NCI-H2107 (cell line): ENCODE measurements at regions not wholly inside any gene's neighbourhood (a gene's known extent, or its start where the extent isn't known, plus 50 kb on each side); places are given as distances from the start of the nearest gene placed in this dataset.

Experiments used
- DNase-seq: peaks from one replicate; lab custom pipeline; 2025; lab: John Stamatoyannopoulos, UW

DNA sequence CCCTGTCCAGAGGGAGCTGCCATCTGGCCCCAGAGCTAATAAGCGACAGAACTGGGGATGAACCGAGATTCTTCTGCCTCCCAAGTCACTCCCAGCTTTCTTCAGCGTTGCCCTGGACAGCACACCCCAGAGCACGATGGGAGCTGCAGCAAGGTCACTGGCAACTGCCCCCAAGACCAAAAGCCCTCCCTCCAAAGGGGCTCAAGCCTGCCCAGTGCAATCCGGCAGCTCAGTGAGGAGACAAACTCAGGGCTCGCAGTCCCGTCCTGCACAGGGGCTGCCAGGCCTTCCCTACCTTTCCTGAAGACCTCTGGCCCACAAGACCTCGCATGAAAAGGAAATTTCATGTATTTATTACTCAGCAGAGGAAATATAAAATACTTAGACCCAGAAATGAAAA is 174.8 kb downstream of the BCOR start:
- DNase-seq: no peak

DNA sequence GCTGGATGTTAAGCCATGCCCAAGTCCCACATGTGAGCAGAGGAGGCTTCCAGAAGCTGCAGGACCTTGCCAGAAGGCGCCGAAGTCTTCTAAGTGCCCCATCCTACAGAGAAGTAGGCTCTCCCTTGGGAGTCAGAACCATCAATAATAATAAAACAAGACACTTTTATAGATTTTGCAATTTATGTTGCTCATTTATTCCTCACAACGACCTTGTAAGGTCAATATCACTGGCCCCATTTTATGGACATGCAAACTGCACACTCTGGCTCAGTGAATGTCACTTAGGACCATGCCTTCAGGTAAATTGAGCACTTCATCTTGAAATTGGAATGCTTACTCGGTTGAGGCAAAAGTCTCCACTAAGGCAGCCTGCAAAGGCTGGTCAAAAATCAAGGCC is 170.4 kb downstream of the BCOR start:
- DNase-seq: no peak

- no peak for DNase-seq
Measured at GRCh38 chrX:39928704-39929378, 168.9 kb downstream of the BCOR start.

DNA sequence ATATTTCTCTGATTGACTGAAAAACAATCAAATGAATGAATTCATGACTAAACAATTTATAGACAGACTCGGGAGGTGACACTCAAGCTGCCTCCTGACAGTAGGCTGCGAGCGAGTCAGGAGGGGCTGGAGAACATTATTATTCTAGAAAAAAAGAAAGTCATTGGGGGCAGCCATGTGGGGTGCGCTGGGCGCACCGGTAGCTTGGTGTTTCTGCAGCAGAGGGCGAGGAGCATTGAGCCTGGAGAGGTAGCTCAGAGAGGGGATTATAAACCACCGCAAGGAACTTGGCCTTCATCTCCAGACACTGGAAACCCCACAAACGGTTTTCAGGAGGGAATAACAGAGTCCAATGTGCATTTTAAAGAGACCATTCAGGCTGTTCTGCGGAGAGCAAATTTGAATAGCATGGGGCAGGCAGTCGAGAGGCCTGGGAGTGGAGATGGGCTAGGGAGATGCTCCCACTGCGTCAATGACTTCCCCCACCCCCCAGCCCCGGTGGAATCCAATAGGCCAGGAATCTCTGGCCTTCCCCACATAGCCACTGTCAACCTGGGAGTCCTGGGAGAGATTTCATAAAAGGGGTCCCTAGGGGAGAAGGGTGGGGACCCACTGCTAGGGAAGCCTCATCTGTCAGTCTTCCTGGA is 168.3 kb downstream of the BCOR start:
- DNase-seq: no peak

DNA sequence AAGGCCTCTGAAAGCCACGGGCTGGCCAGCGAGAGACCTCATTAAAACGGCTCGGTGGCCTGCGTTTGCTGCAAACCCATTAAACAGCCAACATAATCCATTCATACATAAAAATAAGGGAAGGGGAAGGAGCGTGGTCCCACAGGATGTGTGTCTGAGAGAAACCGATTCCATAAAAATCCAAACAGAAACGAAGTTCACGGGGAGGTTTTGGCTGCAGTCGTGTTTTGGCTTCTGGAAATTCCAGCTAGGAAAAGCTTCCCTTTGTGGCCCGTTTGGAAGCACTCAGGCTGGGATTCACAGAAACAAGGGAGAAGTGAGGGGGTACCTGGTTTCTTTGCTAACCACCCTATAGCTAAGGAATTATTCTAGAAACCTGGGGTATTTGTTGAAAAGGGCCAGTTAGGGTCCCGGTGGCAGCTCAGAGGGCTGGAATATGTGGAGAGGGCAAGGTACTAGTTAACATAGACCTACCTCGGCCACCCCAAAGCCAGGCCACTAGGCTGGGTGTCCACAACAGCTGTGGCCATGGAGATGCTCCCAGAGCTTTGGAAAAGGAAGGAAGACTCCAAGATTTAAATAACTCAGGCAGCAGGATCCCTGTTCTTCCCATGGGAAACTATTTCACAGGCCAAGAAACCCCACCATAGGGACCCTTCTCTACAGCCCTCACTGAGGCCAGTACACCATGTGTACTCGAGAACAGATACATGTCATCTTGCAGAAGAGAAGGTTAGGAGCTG is 166.8 kb downstream of the BCOR start:
- DNase-seq: no peak

- no peak for DNase-seq
Measured at GRCh38 chrX:39931529-39932282, 166.1 kb downstream of the BCOR start.

DNA sequence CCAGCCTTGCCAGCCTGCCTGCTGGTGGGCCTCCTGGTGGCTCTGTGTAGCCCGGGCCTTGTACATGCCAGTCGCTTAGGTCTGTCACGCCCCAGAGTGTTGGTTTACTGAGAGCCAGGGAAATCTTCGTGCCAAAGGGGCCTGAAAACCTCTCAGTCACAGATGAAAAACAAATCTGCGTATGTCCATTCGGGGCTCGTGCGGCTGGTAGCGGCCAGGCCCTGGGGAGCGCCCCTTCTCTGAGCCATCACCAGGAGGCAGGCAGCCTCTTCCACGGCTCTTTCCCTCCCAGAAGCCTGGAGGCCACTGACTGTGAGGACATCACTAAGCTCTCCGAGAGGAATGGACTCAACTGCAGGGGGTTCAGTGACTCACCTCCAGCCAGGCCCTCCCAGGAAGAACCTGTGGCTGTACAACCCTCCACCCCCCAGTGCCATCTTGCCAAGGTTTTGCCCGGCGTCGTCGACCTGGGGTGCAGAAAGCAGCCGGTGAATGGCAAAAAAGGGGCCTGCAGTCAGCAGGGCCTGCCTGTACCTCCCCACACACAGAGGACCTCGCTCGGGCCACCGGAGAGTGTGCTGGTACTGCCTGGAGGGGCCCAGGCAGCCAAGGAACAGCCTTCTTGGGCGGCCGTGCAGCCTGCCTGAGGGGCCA is 162.2 kb downstream of the BCOR start:
- DNase-seq: no peak

DNA sequence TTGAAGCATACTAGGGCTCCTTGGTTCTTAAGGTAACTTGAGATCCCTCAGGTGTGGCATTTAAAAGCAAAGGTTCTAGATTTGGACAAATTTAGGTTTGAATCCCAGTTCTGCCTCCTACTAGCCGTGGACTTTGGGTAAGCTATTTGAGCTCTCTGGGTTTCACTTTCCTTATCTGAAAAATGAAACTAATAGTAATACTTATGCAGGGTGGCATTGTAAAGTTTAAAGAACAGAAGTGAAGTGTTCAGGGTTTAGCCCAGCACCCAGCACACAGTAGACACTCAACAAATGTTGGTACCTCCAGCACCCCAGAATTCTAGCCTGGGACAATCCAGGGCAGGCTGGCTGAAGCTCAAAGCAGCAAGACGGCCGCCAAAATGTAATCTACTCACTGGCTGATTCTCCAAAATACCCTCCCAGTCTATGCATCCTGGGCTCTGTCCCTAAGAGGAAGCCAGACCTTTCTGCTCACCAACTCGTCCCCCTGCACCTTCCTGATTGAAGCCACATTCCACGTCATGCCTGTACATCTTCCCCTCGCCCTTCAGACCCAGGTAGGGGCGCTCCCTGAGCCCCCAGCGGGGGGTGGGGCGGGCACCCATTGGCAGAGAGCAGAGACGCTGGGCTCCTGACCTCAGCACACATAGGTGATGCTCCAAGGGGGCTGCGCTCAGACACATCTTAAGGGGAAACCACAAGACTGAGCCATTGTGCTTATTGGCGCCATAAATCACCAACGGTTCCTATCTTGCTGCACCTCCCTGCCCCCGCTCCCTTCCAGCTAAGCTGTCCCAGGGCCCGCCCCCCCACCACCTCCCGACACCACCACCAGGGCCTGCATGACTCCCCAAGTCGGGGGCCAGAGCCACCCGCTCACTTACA is 160.6 kb downstream of the BCOR start:
- no peak for DNase-seq

DNA sequence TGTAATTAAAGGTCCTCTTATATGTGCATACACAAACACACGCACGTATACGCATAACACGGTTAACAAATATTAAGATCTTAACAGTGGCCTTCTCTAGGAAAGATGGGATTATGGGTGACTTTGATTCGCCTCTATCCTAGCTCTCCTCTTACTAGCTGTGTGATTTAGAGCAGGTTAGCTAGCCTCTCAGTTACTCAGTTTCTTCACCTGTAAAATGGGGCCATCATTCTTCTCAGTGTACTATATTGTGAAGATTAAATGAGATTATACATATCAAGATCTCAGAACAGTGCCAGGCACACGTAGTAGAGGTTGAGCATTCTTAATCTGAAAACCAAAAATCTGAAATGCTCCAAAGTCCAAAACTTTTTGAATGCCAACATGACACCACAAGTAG is 159.3 kb downstream of the BCOR start:
- no peak for DNase-seq

DNA sequence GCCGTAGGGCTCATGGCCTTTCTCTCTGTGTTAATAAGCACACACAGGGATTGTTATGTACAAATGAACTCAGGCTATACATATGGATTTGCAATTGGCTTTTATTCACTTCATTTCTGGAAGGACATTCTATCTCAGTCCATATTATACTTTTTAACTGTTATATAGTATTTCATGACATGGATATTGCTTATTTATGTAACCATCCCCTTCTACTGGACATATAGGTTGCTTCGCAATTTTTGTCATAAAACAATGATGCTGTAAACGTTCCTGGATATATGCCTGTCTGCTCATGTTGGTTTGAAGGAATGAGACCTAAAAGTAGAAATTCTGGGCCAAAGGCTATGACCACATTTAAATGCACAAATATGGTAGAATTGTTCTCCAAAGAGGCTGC is 158.1 kb downstream of the BCOR start:
- DNase-seq: no peak

GRCh38 chrX:39941332-39941920 is 156.3 kb downstream of the BCOR start:
- no peak for DNase-seq

GRCh38 chrX:39944416-39944815 is 153.3 kb downstream of the BCOR start:
- no peak for DNase-seq

DNA sequence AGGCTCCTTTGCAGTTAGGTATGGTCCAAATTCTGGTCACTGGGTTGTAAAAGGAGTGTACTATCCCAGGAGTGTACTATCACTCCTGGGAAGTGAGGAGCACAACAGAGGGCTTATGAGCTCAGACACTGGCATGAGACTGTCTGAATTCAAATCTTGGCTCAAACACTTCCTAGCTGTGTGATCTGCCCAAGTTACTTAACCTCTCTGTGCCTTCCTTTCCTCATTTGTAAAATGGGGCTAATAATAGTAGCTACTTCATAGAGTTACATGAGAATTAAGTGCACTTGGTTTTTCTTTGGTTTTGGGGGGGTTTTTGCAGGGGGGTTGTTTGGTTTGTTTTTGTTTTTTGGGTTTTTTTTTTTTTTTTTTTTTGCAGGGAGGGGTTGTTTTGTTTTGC is 152.0 kb downstream of the BCOR start:
- no peak for DNase-seq

GRCh38 chrX:39946822-39947221 is 150.9 kb downstream of the BCOR start:
- no peak for DNase-seq

DNA sequence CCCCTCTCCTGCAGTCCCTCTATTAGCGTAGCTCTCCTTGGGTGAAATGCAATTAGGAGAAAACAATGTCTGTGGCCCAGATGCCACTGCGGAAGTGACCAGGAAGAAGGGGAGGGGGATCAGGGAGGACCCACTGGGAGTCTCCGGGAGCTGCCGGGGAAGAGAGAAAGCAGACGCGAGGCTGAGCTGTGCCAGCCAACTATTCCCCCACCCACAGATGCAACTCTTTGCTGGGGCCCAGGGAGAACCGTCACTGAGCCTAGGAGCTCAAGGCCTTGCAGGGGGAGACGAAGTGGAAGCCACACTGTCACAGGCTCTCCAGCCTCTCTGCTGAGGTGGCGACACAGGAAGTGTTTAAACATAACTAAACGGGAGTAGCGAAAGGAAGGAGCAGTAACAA is 149.2 kb downstream of the BCOR start:
- DNase-seq: no peak

GRCh38 chrX:39950018-39950688 is 147.6 kb downstream of the BCOR start:
- no peak for DNase-seq

DNA sequence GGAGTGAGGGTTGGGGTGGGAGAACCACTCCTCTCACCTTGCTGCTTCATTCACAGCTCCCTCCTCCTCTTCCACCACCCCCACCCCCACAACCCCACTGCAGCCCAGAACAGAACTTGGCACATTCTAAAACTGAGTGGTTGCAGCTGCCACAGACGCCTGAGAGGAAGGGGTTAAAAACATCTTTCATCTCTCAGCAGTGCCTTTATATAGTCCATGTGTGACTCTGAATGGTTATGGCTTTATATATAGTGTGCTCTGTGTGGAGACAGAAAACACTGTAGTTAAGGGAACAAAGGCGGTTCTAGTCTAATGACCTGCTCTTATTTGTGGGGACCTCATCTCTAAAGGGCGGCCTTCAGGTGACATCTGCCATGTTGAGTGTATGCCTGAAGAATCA is 144.8 kb downstream of the BCOR start:
- no peak for DNase-seq

DNA sequence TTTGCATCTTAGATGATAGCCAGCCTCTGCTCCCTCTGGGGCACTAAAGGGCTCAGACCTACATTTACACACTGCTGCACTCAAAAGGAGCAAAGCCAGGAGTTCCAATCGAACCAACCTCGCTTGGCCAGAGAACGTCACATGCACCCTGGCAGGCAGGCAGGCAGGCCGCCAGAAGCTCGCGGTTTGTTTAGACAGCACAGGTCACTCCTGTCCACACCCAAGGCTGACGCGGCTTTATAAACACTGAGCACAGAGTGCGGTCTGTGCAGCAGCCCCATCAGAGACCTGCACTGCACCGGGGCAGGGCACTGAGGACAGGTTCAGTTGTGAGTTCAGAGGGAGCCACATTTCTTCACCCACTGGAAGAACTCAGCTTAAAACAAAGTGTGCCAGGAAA is 143.9 kb downstream of the BCOR start:
- no peak for DNase-seq

DNA sequence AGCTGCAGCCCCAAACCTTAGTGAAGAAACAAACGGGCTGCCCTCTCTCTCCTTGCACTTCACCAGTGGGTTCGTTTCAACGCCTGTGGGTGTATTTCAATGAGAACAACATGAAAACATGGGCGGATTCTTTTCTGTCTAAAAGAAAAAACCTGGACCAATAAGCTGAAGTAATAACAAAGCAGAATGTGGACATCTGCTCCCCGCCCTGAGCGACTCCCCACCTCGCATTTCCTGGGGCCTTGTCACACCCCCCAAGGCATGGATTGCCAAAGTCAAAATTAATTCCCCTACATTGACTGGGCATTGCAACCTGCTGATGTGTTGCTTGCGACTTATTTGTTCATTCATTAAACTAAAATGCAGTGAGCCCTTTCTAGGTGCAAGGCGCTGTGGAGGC is 142.9 kb downstream of the BCOR start:
- DNase-seq: no peak

- no peak for DNase-seq
Measured at GRCh38 chrX:39955625-39956024, 142.1 kb downstream of the BCOR start.
